ENCODE measurements at regions not wholly inside any gene's neighbourhood (a gene's known extent, or its start where the extent isn't known, plus 50 kb on each side); places are given as distances from the start of the nearest gene placed in this dataset.

DNA sequence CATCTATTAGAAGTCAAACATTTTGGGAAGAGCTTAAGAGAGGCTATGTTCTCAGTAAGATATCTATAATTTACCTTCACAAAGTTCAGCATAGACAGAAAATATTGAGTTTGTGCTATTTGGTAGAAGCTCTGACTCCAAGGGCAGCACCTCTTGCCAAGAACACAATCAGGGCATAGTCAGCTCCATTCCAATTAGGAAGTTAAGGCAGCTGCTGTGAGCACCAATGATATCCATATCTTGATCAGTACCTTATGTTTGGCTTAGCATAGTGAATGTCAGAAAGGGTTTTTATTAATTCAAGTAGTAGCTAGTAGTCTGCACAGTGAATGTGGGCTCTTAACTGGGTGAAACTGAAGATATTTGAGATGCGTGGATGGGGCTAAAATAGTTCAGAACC is 86.4 kb upstream of the SPRED2 start:
- no peak overlapping the region for H3K4me3 ChIP-seq (replicated peaks; ENCODE audit: low read depth, low read length)
- no peak for DNase-seq (ENCODE audit: extremely low read depth, low read depth)
- TF ChIP-seq, protein P1, sequence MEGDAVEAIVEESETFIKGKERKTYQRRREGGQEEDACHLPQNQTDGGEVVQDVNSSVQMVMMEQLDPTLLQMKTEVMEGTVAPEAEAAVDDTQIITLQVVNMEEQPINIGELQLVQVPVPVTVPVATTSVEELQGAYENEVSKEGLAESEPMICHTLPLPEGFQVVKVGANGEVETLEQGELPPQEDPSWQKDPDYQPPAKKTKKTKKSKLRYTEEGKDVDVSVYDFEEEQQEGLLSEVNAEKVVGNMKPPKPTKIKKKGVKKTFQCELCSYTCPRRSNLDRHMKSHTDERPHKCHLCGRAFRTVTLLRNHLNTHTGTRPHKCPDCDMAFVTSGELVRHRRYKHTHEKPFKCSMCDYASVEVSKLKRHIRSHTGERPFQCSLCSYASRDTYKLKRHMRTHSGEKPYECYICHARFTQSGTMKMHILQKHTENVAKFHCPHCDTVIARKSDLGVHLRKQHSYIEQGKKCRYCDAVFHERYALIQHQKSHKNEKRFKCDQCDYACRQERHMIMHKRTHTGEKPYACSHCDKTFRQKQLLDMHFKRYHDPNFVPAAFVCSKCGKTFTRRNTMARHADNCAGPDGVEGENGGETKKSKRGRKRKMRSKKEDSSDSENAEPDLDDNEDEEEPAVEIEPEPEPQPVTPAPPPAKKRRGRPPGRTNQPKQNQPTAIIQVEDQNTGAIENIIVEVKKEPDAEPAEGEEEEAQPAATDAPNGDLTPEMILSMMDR (IDR thresholded peaks at IDR 0.05; ENCODE audit: low read depth, low read length, missing control alignments): no peak

DNA sequence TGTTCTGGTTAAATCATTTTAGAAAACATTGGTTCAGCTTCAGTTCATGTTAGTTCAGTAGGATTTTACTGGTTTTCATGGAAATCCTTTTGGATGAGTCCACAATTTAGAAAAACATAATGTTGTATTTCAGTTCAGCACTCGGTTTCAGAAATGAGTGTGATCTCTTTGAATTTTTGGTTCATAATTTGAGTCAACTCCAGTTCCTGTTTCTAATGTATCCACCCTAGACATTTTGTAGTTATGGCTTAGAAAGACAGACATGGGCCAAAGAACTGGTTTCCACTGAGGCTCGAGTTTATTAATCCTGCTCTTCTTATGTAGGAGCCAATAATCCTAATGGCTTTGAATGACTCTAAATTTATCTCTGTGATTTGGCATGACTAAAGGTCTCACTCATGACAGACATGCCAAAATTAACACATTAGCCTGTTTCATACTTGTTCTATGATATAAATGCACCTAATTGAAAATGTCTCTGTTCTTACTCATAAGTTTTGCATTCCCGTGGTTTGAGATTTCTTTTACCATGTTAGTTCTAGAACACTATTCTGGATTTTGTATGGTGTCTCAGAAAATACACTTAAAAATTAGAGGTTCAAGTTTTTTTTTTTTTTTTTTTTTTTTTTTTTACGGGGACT is 82.3 kb upstream of the SPRED2 start:
- DNase-seq (ENCODE audit: extremely low read depth, low read depth): no peak
- no peak overlapping the region for H3K4me3 ChIP-seq (replicated peaks; ENCODE audit: low read depth, low read length)
- TF ChIP-seq, protein P1 (IDR thresholded peaks at IDR 0.05; ENCODE audit: low read depth, low read length, missing control alignments): no peak

- TF ChIP-seq, protein P1 (IDR thresholded peaks at IDR 0.05; ENCODE audit: low read depth, low read length, missing control alignments): no peak
- no peak for DNase-seq (ENCODE audit: extremely low read depth, low read depth)
- no peak overlapping the region for H3K4me3 ChIP-seq (replicated peaks; ENCODE audit: low read depth, low read length)
Observed at GRCh38 chr2:65512783-65513182, 80.4 kb upstream of the SPRED2 start.

GRCh38 chr2:65511306-65511705 is 78.9 kb upstream of the SPRED2 start:
- TF ChIP-seq, protein P1 (IDR thresholded peaks at IDR 0.05; ENCODE audit: low read depth, low read length, missing control alignments): no peak
- no peak for DNase-seq (ENCODE audit: extremely low read depth, low read depth)
- H3K4me3 ChIP-seq (replicated peaks; ENCODE audit: low read depth, low read length): no peak overlapping the region

- no peak overlapping the region for H3K4me3 ChIP-seq (replicated peaks; ENCODE audit: low read depth, low read length)
- no peak for DNase-seq (ENCODE audit: extremely low read depth, low read depth)
- TF ChIP-seq, protein P1 (IDR thresholded peaks at IDR 0.05; ENCODE audit: low read depth, low read length, missing control alignments): no peak
Observed at GRCh38 chr2:65508225-65508624, 75.8 kb upstream of the SPRED2 start.

DNA sequence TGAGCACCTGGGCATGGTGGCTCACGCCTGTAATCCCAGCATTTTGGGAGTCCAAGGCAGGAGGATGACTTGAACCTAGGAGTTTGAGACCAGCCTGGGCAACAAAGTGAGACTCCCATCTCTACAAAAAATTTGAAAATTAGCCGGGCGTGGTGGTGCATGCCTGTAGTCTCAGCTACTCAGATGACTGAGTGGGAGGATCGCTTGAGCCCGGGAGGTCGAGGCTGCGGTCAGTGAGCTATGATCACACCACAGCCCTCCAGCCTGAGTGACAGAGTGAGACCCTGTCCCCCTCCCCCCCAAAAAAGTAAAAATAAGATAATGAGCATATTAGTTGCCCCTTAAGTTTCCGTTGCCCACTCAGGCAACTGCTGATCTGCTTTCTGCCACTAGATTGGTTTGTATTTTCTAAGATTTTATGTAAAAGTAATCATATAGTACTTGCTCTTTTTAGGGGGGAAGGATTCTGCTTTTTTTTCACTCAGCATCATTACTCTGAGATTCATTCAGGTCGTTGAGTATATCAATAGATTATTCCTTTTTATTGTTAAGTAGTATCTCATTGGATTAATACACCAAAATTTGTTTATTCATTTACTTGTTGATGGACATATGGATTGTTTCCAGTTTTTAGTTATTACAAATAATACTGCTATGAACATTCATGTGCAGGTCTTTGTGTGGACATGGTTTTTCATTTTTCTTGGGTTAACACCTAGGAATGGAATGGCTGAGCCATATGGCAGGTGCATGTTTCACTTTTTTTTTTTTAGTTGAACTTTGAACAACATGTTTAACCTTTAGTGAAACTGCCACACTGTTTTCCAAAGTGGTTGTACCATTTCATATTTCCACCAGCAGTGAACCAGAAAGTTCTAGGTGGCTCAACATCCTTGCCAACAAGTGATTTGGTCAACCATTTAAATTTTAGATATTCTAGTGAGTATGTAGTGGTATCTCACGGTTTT is 75.0 kb upstream of the SPRED2 start:
- no peak overlapping the region for H3K4me3 ChIP-seq (replicated peaks; ENCODE audit: low read depth, low read length)
- TF ChIP-seq, protein P1 (IDR thresholded peaks at IDR 0.05; ENCODE audit: low read depth, low read length, missing control alignments): no peak
- no peak for DNase-seq (ENCODE audit: extremely low read depth, low read depth)

Data from HFF-Myc (cell line).